HG03045 (cell line): ENCODE measurements at regions not wholly inside any gene's neighbourhood (a gene's known extent, or its start where the extent isn't known, plus 50 kb on each side); places are given as distances from the start of the nearest gene placed in this dataset.
"Not testable (repeated sequence)": the region's sequence is repeated elsewhere in the genome, so short reads cannot be mapped to it uniquely, and the experiment has no call there.

Experiments used
- ATAC-seq: cut with Tn5 transposase; IDR thresholded peaks from one replicate; pipeline ENCODE4 v1.9.1; 2021; ENCODE audit warnings: mild to moderate bottlenecking, moderate library complexity; ENCODE audit not compliant: unreplicated experiment

- no peak for ATAC-seq
Measured at GRCh38 chr10:106304056-106304455, 860.5 kb downstream of the SORCS1 start.

- no peak for ATAC-seq
Measured at GRCh38 chr10:106302961-106303360, 861.5 kb downstream of the SORCS1 start.

- no peak for ATAC-seq
Measured at GRCh38 chr10:106301146-106301545, 863.4 kb downstream of the SORCS1 start.

GRCh38 chr10:106296750-106297392 lies 867.6 kb downstream of the SORCS1 start:
- no peak for ATAC-seq

- ATAC-seq, result no peak
Measured at GRCh38 chr10:106284802-106285587, 879.5 kb downstream of the SORCS1 start.

GRCh38 chr10:106280896-106281460 lies 883.5 kb downstream of the SORCS1 start:
- no peak for ATAC-seq

- ATAC-seq, result no peak
Measured at GRCh38 chr10:106278383-106278782, 886.1 kb downstream of the SORCS1 start.

GRCh38 chr10:106271237-106271636 lies 893.3 kb downstream of the SORCS1 start:
- no peak for ATAC-seq

- no peak for ATAC-seq
Measured at GRCh38 chr10:106268000-106268399, 896.5 kb downstream of the SORCS1 start.

GRCh38 chr10:106267591-106267990 lies 896.9 kb downstream of the SORCS1 start:
- no peak for ATAC-seq

GRCh38 chr10:106257432-106257831 lies 907.1 kb downstream of the SORCS1 start:
- not testable (repeated sequence) for ATAC-seq

GRCh38 chr10:106255111-106255678 lies 909.3 kb downstream of the SORCS1 start:
- no peak for ATAC-seq

- no peak for ATAC-seq
Measured at GRCh38 chr10:106254071-106254470, 910.4 kb downstream of the SORCS1 start.

- no peak for ATAC-seq
Measured at GRCh38 chr10:106252541-106252940, 912.0 kb downstream of the SORCS1 start.

GRCh38 chr10:106251573-106251972 lies 912.9 kb downstream of the SORCS1 start:
- ATAC-seq, result no peak

- no peak for ATAC-seq
Measured at GRCh38 chr10:106242301-106242700, 922.2 kb downstream of the SORCS1 start.

- ATAC-seq, result no peak
Measured at GRCh38 chr10:106226828-106227227, 937.7 kb downstream of the SORCS1 start.

GRCh38 chr10:106226142-106226541 lies 938.4 kb downstream of the SORCS1 start:
- ATAC-seq, result no peak

- ATAC-seq, result no peak
Measured at GRCh38 chr10:106224676-106225075, 939.8 kb downstream of the SORCS1 start.

- no peak for ATAC-seq
Measured at GRCh38 chr10:106217627-106218026, 946.9 kb downstream of the SORCS1 start.

- no peak for ATAC-seq
Measured at GRCh38 chr10:106216085-106216484, 948.4 kb downstream of the SORCS1 start.

GRCh38 chr10:106214243-106214642 lies 950.3 kb downstream of the SORCS1 start:
- no peak for ATAC-seq
